NB4 (cell line): ENCODE measurements at regions not wholly inside any gene's neighbourhood (a gene's known extent, or its start where the extent isn't known, plus 50 kb on each side); places are given as distances from the start of the nearest gene placed in this dataset.

ENCODE experiments used
- DNase-seq: peaks from one replicate; pipeline ENCODE4 v3.0.0; 2010; ENCODE audit warnings: low read depth
- H3K4me3 ChIP-seq: one replicate; pipeline ENCODE4 v1.5.1; 2011; ENCODE audit warnings: mild to moderate bottlenecking, low read depth, low read length, moderate library complexity
- MYC ChIP-seq: IDR thresholded peaks from 2 replicates; pipeline ENCODE4 v1.6.1; 2011; ENCODE audit warnings: low read depth, low read length
- POLR2A ChIP-seq: IDR thresholded peaks from 2 replicates; pipeline ENCODE4 v1.6.1; 2011; ENCODE audit warnings: mild to moderate bottlenecking; ENCODE audit not compliant: insufficient read length; ENCODE audit errors: extremely low read depth
- TF ChIP-seq, protein P1 (sequence below): IDR thresholded peaks from one replicate; pipeline ENCODE4 v1.5.1; 2012; ENCODE audit warnings: low read depth, low read length
- TF ChIP-seq, protein P2 (sequence below): IDR thresholded peaks from 2 replicates; pipeline ENCODE4 v1.6.1; 2011; ENCODE audit warnings: low read depth, low read length

DNA sequence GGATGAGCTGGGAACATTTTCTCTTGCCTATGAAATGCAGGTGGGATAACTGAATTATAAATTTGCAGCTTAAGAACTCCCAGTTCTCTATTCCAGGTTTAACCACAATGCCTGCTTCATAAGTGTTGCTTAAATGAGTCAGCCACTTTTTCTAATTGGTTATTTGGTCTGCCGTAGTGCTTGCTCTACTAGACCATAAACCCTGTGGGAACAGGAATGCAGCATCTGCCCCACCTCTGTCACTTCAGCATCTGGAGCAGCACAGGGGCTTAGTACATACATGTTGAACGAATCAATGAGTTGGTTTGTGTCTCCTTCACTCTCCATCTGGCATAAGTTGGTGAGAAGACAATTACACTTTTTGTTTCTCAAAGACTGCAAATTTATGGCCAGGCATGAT lies 95.2 kb upstream of the PTER start:
- DNase-seq: no peak
- TF ChIP-seq, protein P1, sequence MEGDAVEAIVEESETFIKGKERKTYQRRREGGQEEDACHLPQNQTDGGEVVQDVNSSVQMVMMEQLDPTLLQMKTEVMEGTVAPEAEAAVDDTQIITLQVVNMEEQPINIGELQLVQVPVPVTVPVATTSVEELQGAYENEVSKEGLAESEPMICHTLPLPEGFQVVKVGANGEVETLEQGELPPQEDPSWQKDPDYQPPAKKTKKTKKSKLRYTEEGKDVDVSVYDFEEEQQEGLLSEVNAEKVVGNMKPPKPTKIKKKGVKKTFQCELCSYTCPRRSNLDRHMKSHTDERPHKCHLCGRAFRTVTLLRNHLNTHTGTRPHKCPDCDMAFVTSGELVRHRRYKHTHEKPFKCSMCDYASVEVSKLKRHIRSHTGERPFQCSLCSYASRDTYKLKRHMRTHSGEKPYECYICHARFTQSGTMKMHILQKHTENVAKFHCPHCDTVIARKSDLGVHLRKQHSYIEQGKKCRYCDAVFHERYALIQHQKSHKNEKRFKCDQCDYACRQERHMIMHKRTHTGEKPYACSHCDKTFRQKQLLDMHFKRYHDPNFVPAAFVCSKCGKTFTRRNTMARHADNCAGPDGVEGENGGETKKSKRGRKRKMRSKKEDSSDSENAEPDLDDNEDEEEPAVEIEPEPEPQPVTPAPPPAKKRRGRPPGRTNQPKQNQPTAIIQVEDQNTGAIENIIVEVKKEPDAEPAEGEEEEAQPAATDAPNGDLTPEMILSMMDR: no peak
- no peak for TF ChIP-seq MYC
- no peak for TF ChIP-seq POLR2A
- TF ChIP-seq, protein P2, sequence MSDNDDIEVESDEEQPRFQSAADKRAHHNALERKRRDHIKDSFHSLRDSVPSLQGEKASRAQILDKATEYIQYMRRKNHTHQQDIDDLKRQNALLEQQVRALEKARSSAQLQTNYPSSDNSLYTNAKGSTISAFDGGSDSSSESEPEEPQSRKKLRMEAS: no peak
- H3K4me3 ChIP-seq: no peak overlapping the region

DNA sequence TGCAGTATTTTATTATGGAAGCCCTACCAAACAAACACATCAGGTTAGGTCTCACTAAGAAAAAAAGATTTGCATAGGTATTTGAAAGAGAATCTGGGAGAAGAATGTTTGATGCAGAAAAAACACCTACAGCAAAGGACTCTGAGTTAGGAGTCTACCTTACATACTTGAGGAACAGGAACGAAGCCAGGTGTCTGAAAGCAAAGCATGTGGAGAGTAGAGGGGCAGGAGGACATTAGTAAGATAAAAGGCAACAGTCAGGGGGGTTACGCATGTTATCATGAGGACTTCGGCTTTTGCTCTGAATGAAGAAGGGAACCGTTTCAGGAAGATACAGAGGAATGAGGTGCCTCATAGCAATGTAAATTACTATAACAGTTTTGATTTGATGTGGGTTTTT lies 87.9 kb upstream of the PTER start:
- no peak for DNase-seq
- no peak overlapping the region for H3K4me3 ChIP-seq
- TF ChIP-seq, protein P2: no peak
- no peak for TF ChIP-seq MYC

DNA sequence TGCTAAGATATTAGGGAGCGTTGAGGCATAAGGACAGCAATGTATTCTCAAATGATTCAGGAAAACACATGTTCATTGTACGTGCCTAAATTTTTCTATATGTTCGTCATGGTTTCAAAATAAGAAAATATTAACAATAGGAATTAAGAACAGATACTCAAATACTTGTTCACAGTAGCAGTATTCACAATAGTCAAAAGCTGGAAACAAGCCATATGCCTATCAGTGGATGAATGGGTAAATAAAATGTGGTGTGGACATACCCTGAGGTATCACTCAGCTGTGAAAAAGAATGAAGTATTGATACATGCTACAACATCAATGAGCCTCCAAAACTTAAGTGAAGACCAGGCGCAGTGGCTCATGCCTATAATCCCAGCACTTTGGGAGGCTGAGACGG lies 84.7 kb upstream of the PTER start:
- no peak for DNase-seq
- no peak overlapping the region for H3K4me3 ChIP-seq
- TF ChIP-seq, protein P2: no peak
- TF ChIP-seq POLR2A: no peak
- no peak for TF ChIP-seq MYC
- TF ChIP-seq, protein P1: no peak

DNA sequence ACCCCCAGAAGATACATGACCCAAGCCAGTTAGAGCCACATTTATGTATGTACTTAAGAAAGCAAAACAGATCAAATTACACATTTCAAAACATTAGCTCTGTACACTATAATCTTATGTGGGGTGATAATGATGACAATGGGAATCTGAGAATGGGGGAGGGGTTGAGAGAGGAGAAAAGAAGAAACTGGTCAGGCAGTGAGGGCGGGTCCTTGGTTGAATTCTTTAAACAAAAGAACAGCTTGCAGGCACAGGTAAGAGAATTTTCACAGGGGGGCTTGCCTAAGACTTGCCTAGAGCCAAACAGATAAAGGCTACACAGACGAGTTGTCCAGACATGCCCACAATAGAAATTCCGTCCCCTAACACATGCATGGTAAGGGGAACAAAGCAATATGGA lies 76.8 kb upstream of the PTER start:
- H3K4me3 ChIP-seq: no peak overlapping the region
- DNase-seq: no peak
- TF ChIP-seq, protein P2: no peak

DNA sequence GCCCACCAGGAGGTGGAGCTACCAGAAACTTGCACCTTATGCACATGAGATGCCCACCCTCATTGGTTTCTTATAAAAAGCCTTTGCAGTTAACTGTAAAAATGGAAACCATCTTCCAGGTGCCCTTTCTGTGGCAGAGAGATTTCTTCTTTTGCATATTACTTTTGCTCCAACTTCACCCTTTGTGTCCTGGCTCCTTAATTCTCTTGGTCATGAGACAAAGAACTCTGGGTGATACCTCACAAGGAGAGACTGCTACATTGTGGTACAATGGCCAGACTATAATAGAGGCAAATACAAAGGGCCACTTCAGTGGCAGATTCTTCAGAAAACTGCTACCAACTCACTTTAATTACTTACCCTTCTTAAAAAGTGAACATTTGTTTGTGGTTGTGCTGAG lies 76.4 kb upstream of the PTER start:
- DNase-seq: no peak
- H3K4me3 ChIP-seq: no peak overlapping the region
- TF ChIP-seq, protein P2: no peak
- no peak for TF ChIP-seq POLR2A
- TF ChIP-seq, protein P1: no peak
- TF ChIP-seq MYC: no peak

DNA sequence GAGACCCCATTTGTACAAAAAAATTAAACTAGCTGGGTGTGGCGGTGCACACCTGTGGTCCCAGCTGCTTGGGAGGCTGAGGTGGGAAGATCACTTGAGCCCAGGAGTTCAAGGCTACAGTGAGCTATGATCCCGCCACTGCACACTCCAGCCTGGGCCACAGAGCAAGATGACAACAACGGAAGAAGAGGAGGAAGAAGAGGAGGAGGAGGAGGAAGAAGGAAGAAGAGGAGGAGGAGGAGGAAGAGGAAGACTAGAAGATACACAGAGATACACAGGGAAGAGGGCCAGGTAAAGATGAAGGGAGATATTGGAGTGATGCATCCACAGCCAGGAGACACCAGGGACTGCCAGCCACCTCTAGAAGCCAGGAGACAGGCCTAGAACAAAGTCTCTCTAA lies 75.7 kb upstream of the PTER start:
- no peak overlapping the region for H3K4me3 ChIP-seq
- TF ChIP-seq MYC (no peak), POLR2A (no peak)
- TF ChIP-seq, protein P2: no peak
- TF ChIP-seq, protein P1: no peak
- DNase-seq: no peak

DNA sequence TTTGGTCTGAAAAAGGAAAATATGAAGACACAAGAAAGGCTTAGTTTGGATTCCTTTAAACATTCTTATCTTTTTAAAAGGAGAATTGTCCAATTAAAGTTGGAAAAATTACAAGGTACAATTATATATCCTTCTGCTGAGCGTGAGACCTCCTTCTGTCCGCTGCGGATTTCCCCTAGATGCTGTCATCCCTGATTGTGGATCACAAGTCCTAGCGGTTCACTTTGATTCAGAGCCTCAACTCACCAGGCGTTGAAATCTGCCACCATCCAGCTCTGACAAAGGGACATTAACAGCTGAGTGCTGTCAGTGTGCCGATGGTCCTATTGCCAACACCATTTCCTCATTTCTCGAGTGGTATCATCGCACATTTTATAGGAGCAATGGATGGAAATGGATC lies 73.1 kb upstream of the PTER start:
- DNase-seq: no peak
- TF ChIP-seq, protein P1: no peak
- TF ChIP-seq MYC: no peak
- TF ChIP-seq, protein P2: no peak
- TF ChIP-seq POLR2A: no peak
- no peak overlapping the region for H3K4me3 ChIP-seq
